HG03571 (cell line): ENCODE measurements at regions not wholly inside any gene's neighbourhood (a gene's known extent, or its start where the extent isn't known, plus 50 kb on each side); places are given as distances from the start of the nearest gene placed in this dataset.

Experiments
- ATAC-seq: cut with Tn5 transposase; IDR thresholded peaks from one replicate; pipeline ENCODE4 v1.9.1; 2021; ENCODE audit not compliant: unreplicated experiment

- ATAC-seq = no peak
Observed at GRCh38 chr13:59497621-59498247, 666.0 kb downstream of the DIAPH3 start.

GRCh38 chr13:59501004-59501403 is 662.7 kb downstream of the DIAPH3 start:
- no peak for ATAC-seq

GRCh38 chr13:59504407-59504806 is 659.3 kb downstream of the DIAPH3 start:
- ATAC-seq = no peak

GRCh38 chr13:59510386-59510785 is 653.3 kb downstream of the DIAPH3 start:
- no peak for ATAC-seq

- no peak for ATAC-seq
Observed at GRCh38 chr13:59513686-59514085, 650.0 kb downstream of the DIAPH3 start.

- ATAC-seq = no peak
Observed at GRCh38 chr13:59514316-59514715, 649.4 kb downstream of the DIAPH3 start.

- no peak for ATAC-seq
Observed at GRCh38 chr13:59519819-59520218, 643.9 kb downstream of the DIAPH3 start.

- ATAC-seq = no peak
Observed at GRCh38 chr13:59521549-59521948, 642.2 kb downstream of the DIAPH3 start.

- ATAC-seq = no peak
Observed at GRCh38 chr13:59522652-59523051, 641.1 kb downstream of the DIAPH3 start.

- no peak for ATAC-seq
Observed at GRCh38 chr13:59527500-59527899, 636.2 kb downstream of the DIAPH3 start.

- no peak for ATAC-seq
Observed at GRCh38 chr13:59531571-59532091, 632.1 kb downstream of the DIAPH3 start.

- ATAC-seq = no peak
Observed at GRCh38 chr13:59532405-59532804, 631.3 kb downstream of the DIAPH3 start.

GRCh38 chr13:59533561-59534555 is 629.9 kb downstream of the DIAPH3 start:
- no peak for ATAC-seq

GRCh38 chr13:59534806-59535205 is 628.9 kb downstream of the DIAPH3 start:
- ATAC-seq = no peak

GRCh38 chr13:59537500-59537899 is 626.2 kb downstream of the DIAPH3 start:
- ATAC-seq = no peak

- no peak for ATAC-seq
Observed at GRCh38 chr13:59538512-59538911, 625.2 kb downstream of the DIAPH3 start.

GRCh38 chr13:59542303-59542702 is 621.4 kb downstream of the DIAPH3 start:
- no peak for ATAC-seq

- no peak for ATAC-seq
Observed at GRCh38 chr13:59543418-59543817, 620.3 kb downstream of the DIAPH3 start.

GRCh38 chr13:59545007-59545406 is 618.7 kb downstream of the DIAPH3 start:
- ATAC-seq = no peak

- no peak for ATAC-seq
Observed at GRCh38 chr13:59546178-59546577, 617.5 kb downstream of the DIAPH3 start.

GRCh38 chr13:59547950-59548349 is 615.8 kb downstream of the DIAPH3 start:
- no peak for ATAC-seq

- no peak for ATAC-seq
Observed at GRCh38 chr13:59562924-59563323, 600.8 kb downstream of the DIAPH3 start.
